GM12878 (cell line): ENCODE measurements at regions not wholly inside any gene's neighbourhood (a gene's known extent, or its start where the extent isn't known, plus 50 kb on each side); places are given as distances from the start of the nearest gene placed in this dataset.
"Not testable (repeated sequence)": the region's sequence is repeated elsewhere in the genome, so short reads cannot be mapped to it uniquely, and the experiment has no call there.

ENCODE experiments used
- CEBPB ChIP-seq, 2 experiments: fragments of 150-350 bp in 1 of 2; IDR thresholded peaks; 2 replicates each; pipeline ENCODE4 v1.6.1; 2012 to 2014; ENCODE audit warnings: low read depth in 2 of 2, low read length in 2 of 2, borderline replicate concordance in 1 of 2, inconsistent platforms in 1 of 2
- CREB1 ChIP-seq: IDR thresholded peaks from 2 replicates; pipeline ENCODE4 v1.6.1; 2012; ENCODE audit warnings: low read depth, mild to moderate bottlenecking, inconsistent platforms
- FOXK2 ChIP-seq: fragments of 450-650 bp; IDR thresholded peaks from 2 replicates; pipeline ENCODE4 v1.6.1; 2017; ENCODE audit warnings: mild to moderate bottlenecking, moderate library complexity
- HDAC6 ChIP-seq: fragments of 200-600 bp; sonication (generic); IDR thresholded peaks from one replicate; pipeline ENCODE4 v1.8.0; 2017; ENCODE audit warnings: antibody characterized with exemption; ENCODE audit not compliant: unreplicated experiment
- KDM1A ChIP-seq: fragments of 200-600 bp; sonication (generic); IDR thresholded peaks from 2 replicates; pipeline ENCODE4 v1.6.1; 2016; ENCODE audit warnings: borderline replicate concordance
- MYC ChIP-seq: IDR thresholded peaks from 2 replicates; pipeline ENCODE4 v1.6.1; 2011; ENCODE audit warnings: mild to moderate bottlenecking, low read length, moderate library complexity, inconsistent platforms; ENCODE audit not compliant: insufficient read depth, insufficient replicate concordance, insufficient read length, severe bottlenecking
- RCOR1 ChIP-seq: conservative IDR thresholded peaks from 2 replicates; pipeline ENCODE4 v1.6.1; 2012; ENCODE audit warnings: low read depth, low read length, improper control_type of control experiment
- TAF1 ChIP-seq: IDR thresholded peaks from 2 replicates; pipeline ENCODE4 v1.6.1; 2011; ENCODE audit warnings: mild to moderate bottlenecking, low read depth, low read length, borderline replicate concordance
- ZNF274 ChIP-seq: IDR thresholded peaks from one replicate; pipeline ENCODE4 v1.8.0; 2011; ENCODE audit not compliant: insufficient read length, insufficient read depth
- TF ChIP-seq, protein P1 (sequence below): IDR thresholded peaks from 2 replicates; pipeline ENCODE4 v1.6.1; 2011; ENCODE audit warnings: low read depth, low read length, improper control_type of control experiment, borderline replicate concordance
- TF ChIP-seq, protein P2 (sequence below), 3 experiments: IDR thresholded peaks in 2 of 3; conservative IDR thresholded peaks in 1 of 3; 2 replicates each; pipeline ENCODE4 v1.5.1; 2011; ENCODE audit warnings: low read depth in 3 of 3, low read length in 3 of 3, mild to moderate bottlenecking in 3 of 3, control low read depth in 2 of 3, moderate library complexity in 2 of 3, inconsistent platforms in 1 of 3, mixed read lengths in 1 of 3; ENCODE audit not compliant: control insufficient read depth in 2 of 3, insufficient read depth in 1 of 3; ENCODE audit errors: extremely low read depth in 1 of 3

DNA sequence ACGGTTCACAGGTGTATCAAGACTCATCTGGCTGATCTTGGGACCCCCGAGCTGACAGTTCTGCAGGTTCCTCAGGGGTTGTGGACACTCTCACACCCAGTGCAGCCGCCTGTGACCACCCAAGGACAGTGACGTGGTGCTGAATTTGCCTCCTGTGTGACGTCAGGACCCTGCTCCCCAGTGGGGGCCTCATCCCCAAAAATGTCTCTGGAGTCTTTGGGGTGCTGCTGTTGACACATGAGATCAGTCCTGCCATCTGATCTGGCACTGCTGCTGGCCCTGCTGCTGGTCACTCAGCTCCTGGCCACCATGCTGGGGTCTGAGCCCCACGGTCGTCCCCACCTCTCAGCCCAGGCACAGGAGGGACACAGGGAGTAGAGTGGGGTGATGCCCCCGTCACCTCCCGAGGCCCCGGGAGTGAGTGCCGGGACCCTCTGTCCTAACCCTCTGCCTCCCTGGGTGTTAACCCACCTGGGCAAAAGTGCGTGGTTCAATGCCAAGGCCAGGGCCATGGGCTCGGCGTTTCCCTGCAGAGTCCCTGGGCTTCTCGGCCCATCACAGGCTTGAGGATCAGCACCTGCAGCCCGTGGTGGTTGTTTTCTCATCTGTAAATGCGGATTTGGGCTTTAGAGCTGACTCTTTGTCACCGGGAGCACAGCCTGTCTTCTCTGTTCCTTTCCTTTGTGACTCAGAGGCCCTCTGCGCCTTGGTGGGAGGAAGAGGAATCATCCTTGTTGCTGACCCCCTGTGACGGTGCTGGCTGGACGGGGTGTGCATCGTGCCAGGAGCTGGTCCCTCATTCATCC is 366.0 kb upstream of the SFSWAP start:
- TF ChIP-seq CREB1; ZNF274; KDM1A; CEBPB (IDR thresholded peaks at IDR 0.05; ENCODE audit: borderline replicate concordance in 1 of 2, low read depth in 2 of 2, low read length in 2 of 2); MYC; RCOR1; HDAC6; TAF1; FOXK2: not testable (repeated sequence)
- TF ChIP-seq, protein P1, sequence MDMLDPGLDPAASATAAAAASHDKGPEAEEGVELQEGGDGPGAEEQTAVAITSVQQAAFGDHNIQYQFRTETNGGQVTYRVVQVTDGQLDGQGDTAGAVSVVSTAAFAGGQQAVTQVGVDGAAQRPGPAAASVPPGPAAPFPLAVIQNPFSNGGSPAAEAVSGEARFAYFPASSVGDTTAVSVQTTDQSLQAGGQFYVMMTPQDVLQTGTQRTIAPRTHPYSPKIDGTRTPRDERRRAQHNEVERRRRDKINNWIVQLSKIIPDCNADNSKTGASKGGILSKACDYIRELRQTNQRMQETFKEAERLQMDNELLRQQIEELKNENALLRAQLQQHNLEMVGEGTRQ = not testable (repeated sequence)
- TF ChIP-seq, protein P2, sequence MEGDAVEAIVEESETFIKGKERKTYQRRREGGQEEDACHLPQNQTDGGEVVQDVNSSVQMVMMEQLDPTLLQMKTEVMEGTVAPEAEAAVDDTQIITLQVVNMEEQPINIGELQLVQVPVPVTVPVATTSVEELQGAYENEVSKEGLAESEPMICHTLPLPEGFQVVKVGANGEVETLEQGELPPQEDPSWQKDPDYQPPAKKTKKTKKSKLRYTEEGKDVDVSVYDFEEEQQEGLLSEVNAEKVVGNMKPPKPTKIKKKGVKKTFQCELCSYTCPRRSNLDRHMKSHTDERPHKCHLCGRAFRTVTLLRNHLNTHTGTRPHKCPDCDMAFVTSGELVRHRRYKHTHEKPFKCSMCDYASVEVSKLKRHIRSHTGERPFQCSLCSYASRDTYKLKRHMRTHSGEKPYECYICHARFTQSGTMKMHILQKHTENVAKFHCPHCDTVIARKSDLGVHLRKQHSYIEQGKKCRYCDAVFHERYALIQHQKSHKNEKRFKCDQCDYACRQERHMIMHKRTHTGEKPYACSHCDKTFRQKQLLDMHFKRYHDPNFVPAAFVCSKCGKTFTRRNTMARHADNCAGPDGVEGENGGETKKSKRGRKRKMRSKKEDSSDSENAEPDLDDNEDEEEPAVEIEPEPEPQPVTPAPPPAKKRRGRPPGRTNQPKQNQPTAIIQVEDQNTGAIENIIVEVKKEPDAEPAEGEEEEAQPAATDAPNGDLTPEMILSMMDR (IDR thresholded peaks at IDR 0.05 in 2 of 3, conservative IDR thresholded peaks at IDR 0.05 in 1 of 3; ENCODE audit: control insufficient read depth in 2 of 3, extremely low read depth in 1 of 3, insufficient read depth in 1 of 3, low read depth in 3 of 3, low read length in 3 of 3) = not testable (repeated sequence)
